Vagina (tissue), 2 donors: ENCODE measurements at regions not wholly inside any gene's neighbourhood (a gene's known extent, or its start where the extent isn't known, plus 50 kb on each side); places are given as distances from the start of the nearest gene placed in this dataset.

Source experiments
- CTCF ChIP-seq, 3 experiments: fragments of 450-650 bp in 2 of 3; fragments of 200-600 bp in 1 of 3; sonication (generic) in 1 of 3; IDR thresholded peaks; one replicate each; pipeline ENCODE4 v1.5.1; 2017 to 2019; ENCODE audit warnings: antibody characterized with exemption in 3 of 3, mild to moderate bottlenecking in 2 of 3, moderate library complexity in 2 of 3
- POLR2A ChIP-seq, 2 donors: fragments of 450-650 bp; IDR thresholded peaks; one replicate each; pipeline ENCODE4 v1.6.1; 2017; ENCODE audit warnings: antibody characterized with exemption in 2 of 2, mild to moderate bottlenecking in 2 of 2, moderate library complexity in 2 of 2

DNA sequence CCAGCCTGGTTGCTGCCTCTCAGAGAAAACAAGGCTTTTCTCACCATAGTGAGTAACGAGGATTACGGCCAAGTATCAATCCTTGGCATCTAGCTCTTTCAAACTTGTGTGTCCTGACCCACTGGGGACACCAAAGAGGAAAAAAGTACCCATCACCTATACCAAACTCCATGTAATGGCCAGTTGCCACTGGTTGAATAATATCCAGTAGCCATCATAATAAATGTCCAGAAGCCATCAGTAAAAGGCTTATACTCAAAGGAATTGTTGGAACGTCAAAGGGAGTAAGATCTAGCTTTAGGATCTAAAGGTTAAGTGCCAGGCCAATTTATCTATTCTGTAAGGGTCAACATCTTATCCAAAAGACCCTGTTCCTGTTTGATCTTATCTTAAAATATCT, 91.1 kb downstream of the PTPRS start:
- TF ChIP-seq POLR2A (IDR thresholded peaks at IDR 0.05): no peak
- no peak for TF ChIP-seq CTCF (IDR thresholded peaks at IDR 0.05)
